Thoracic aorta (tissue), 2 donors: ENCODE measurements at regions not wholly inside any gene's neighbourhood (a gene's known extent, or its start where the extent isn't known, plus 50 kb on each side); places are given as distances from the start of the nearest gene placed in this dataset.

ENCODE experiments used
- ATAC-seq: fragments of 150-250 bp; one replicate; pipeline ENCODE4 v1.8.0; 2017; ENCODE audit warnings: low read depth; ENCODE audit not compliant: insufficient number of reproducible peaks, low FRiP score
- DNase-seq: peaks from one replicate; pipeline ENCODE4 v3.0.0-alpha.2; 2020; ENCODE audit warnings: low spot score
- H3K27ac ChIP-seq, 2 donors: fragments of 200-600 bp; sonication (generic); 1 replicate in 1 of 2; 2 replicates in 1 of 2; pipeline ENCODE4 v1.5.1; 2016; ENCODE audit warnings: mild to moderate bottlenecking in 2 of 2, moderate library complexity in 2 of 2
- H3K27me3 ChIP-seq: fragments of 200-600 bp; sonication (generic); replicated peaks from 2 replicates; pipeline ENCODE4 v1.6.0; 2016; ENCODE audit warnings: mild to moderate bottlenecking; ENCODE audit not compliant: insufficient read depth
- H3K36me3 ChIP-seq: fragments of 200-600 bp; sonication (generic); one replicate; pipeline ENCODE4 v1.5.1; 2016
- H3K4me1 ChIP-seq, 2 donors: fragments of 200-600 bp; sonication (generic); 1 replicate in 1 of 2; 2 replicates in 1 of 2; pipeline versions ENCODE4 v1.5.1 to v1.6.0; 2016; ENCODE audit warnings: low read depth in 2 of 2, mild to moderate bottlenecking in 1 of 2; ENCODE audit not compliant: control insufficient read depth in 1 of 2
- H3K4me3 ChIP-seq: fragments of 200-600 bp; sonication (generic); 2 replicates; pipeline ENCODE4 v1.5.1; 2016; ENCODE audit warnings: mild to moderate bottlenecking
- H3K9me3 ChIP-seq: fragments of 200-600 bp; sonication (generic); 2 replicates; pipeline ENCODE4 v1.5.1; 2016
- CTCF ChIP-seq: fragments of 200-600 bp; sonication (generic); IDR thresholded peaks from one replicate; pipeline ENCODE4 v1.5.1; 2019; ENCODE audit warnings: antibody characterized with exemption

GRCh38 chr2:236852100-236852976 is 233.4 kb upstream of the COPS8 start:
- Histone ChIP-seq H3K4me3 (no peak overlapping the region), H3K27ac (no peak overlapping the region), H3K4me1 (no peaks in the 10 kb centered on the region), H3K36me3 (no peaks in the 10 kb centered on the region), H3K27me3 (no peaks in the 10 kb centered on the region), H3K9me3 (no peaks in the 10 kb centered on the region)
- no peak for ATAC-seq
- no peak for DNase-seq
- TF ChIP-seq CTCF = no peak

DNA sequence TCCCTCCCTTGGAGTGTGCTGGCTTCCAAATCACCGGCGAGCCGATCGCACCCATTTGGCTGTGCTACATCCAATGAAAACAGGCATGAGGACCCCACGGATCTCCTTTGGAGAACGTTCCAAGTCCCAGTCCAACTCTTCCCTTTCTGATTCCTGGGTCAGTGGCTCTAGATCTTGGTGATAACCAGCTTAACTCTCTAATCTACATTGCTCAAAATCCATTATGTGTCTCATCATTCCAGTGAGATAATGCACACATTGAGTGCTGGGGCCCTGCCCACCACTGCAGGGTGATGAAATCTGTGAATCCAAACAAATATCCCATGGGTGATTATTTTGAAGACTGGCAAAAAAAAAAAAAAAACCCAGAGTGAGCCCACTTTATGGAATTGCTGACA is 232.7 kb upstream of the COPS8 start:
- Histone ChIP-seq H3K27me3 (no peaks in the 10 kb centered on the region), H3K27ac (no peak overlapping the region), H3K4me3 (no peak overlapping the region), H3K4me1 (no peaks in the 10 kb centered on the region), H3K9me3 (no peaks in the 10 kb centered on the region), H3K36me3 (no peaks in the 10 kb centered on the region)
- DNase-seq (no peak), ATAC-seq (no peak)
- TF ChIP-seq CTCF = no peak

GRCh38 chr2:236853585-236854051 is 232.1 kb upstream of the COPS8 start:
- no peak overlapping the region for H3K27ac ChIP-seq
- TF ChIP-seq CTCF = no peak
- ATAC-seq = no peak
- no peaks in the 10 kb centered on the region for H3K4me1 ChIP-seq
- H3K9me3 ChIP-seq = no peaks in the 10 kb centered on the region
- H3K36me3 ChIP-seq = no peaks in the 10 kb centered on the region
- no peak for DNase-seq
- no peak overlapping the region for H3K4me3 ChIP-seq
- H3K27me3 ChIP-seq = no peaks in the 10 kb centered on the region

GRCh38 chr2:236855176-236855865 is 230.4 kb upstream of the COPS8 start:
- no peak for ATAC-seq
- H3K36me3 ChIP-seq = no peaks in the 10 kb centered on the region
- TF ChIP-seq CTCF = no peak
- no peak overlapping the region for H3K4me3 ChIP-seq
- no peaks in the 10 kb centered on the region for H3K27me3 ChIP-seq
- no peak for DNase-seq
- H3K4me1 ChIP-seq = no peaks in the 10 kb centered on the region
- no peak overlapping the region for H3K27ac ChIP-seq
- no peaks in the 10 kb centered on the region for H3K9me3 ChIP-seq
